HG03565 (cell line): ENCODE measurements at regions not wholly inside any gene's neighbourhood (a gene's known extent, or its start where the extent isn't known, plus 50 kb on each side); places are given as distances from the start of the nearest gene placed in this dataset.

Experiments
- ATAC-seq: cut with Tn5 transposase; IDR thresholded peaks from one replicate; pipeline ENCODE4 v1.9.1; 2021; ENCODE audit warnings: mild to moderate bottlenecking, moderate library complexity; ENCODE audit not compliant: unreplicated experiment

DNA sequence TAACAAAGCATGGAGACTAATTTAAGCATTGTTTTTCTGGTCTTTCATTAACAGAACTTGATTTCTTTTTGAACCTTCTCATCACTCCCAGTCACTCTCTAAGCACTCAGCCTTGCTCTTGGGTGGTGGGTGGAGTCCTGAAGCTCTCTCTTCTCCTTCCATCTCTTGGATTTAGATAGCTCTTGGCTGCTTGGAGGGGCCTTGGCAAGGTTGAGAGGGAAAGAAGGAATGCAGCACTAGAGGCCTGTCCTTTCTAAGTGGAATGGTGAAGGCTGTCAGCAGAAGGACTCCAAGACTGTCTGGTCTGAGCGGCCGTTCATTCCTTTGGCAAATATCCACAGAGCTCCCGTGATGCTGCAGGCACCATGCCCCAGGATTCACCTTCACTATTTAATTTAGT lies 168.6 kb upstream of the E2F8 start:
- no peak for ATAC-seq

DNA sequence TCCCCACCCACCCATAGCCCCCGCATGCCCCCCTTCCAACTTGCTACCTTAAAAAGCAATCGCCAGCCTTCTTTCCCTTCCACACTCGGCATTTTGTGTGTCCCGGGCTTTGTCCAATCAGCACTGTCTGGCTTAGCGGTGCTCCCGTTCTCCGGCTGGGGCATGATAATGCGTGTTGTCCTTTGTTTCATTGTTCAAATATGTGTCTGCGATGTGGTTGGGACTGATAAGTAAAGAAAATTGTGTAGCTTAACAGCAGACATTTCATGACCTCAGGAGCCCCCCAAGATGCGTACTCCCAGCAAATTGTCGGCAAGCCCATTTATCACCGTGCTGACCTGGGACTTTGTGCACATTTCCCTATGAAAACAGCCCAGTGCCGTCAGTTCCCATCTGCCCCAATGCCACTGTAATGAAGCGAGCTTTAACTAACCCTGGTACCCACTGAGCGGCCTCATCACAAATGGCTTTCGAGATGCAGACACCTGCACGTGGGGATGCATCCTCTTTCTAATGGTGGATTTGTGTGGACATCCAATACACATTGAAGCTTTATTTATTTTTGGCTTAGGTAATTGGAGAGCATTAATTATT lies 167.0 kb upstream of the E2F8 start:
- ATAC-seq = no peak

GRCh38 chr11:19405966-19406365 lies 165.2 kb upstream of the E2F8 start:
- no peak for ATAC-seq

DNA sequence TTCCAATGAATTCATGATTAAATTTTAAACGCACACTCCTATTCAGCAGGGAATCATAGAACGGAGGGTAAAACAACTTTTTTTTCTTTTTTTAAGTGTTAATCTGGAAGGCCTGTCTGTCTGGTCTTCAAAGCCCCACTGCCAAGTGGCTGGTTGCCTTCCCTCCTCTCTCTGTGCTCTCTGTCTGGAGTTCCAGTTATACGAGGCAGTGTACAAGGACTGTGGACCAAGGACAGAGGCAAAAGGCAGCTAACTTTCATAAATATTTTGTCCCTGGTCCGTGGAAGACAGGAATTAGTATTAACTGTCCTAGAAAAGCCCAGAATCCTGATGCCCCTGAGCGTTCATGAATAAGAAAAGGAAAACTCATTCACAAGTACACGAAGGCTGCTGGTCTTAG lies 164.0 kb upstream of the E2F8 start:
- no peak for ATAC-seq

- no peak for ATAC-seq
These were observed 162.6 kb upstream of the E2F8 start for GRCh38 chr11:19403196-19403895.

GRCh38 chr11:19400296-19400695 lies 159.6 kb upstream of the E2F8 start:
- no peak for ATAC-seq

GRCh38 chr11:19398772-19399527 lies 158.2 kb upstream of the E2F8 start:
- ATAC-seq = no peak

GRCh38 chr11:19398273-19398672 lies 157.5 kb upstream of the E2F8 start:
- no peak for ATAC-seq

DNA sequence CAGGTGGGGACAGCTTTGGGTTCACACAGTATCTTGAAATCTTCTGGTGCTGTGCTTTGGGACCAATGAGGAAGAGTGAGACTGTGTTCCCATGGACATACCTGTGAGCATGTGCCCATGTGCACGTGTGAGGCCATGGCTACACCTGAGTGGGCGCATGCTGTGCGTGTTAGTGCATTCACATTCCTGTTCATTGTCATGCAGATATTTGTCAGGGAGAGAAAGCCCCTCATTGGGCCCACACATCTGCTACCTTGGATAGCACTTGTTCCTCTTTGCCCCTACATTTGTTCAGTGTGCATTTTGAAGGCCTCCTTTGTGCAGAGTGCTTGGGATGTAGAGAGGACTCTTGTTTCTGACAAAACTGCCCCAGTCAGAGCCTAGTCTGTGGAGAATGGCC lies 154.3 kb upstream of the E2F8 start:
- no peak for ATAC-seq

GRCh38 chr11:19394525-19395016 lies 153.8 kb upstream of the E2F8 start:
- no peak for ATAC-seq

DNA sequence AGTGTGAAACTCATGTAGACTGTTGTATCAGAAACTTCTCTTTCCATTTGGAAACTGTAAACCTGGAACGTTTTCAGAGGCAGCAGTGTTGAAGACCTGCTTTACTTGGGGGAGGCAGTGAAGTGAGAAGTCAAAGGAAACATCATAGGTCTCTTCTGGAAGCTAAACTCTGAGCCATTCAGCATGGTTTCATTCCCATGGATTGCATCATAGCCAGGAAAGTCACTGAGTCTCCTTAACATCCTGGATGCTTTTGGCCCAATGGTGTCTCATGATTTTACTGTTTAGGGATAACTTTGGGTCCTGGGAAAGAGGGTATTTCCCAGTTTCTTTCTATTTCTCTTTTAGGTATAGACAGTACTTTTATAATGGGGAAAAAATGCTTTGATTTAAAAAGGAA lies 153.2 kb upstream of the E2F8 start:
- ATAC-seq = no peak

DNA sequence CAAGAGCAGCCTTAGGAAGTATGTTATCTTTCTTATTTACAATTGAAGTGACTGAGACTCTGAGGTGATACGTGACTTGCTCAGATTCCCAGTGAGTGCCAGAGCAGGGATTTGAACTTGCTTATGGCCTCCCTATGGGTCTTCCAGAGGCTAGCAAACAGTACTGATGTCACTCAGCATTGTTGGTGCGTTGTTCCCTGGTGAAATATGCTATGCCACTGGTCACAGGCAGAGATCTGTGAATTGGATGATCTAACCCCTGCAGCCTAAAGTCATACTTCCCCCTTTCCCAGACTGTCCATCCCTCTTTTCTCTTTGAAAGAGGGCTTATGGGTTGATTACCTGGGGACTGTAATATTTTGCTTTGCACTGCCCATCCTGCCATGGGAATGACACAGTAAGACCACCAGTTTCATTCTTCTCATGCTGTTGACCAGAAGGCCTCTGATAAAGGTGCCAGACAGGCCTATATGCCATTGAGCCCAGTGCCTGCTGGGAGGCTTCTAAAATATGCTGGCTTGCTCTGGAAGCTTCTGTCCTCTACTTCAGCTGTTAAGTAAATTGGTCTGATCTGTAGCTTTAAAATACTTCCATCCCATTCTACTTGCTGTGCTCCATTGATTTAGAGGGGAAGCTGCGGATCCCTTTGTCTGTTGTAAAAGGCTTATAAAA lies 152.2 kb upstream of the E2F8 start:
- ATAC-seq = no peak

- ATAC-seq = no peak
These were observed 151.6 kb upstream of the E2F8 start for GRCh38 chr11:19392321-19392720.

- ATAC-seq = no peak
These were observed 150.9 kb upstream of the E2F8 start for GRCh38 chr11:19391652-19392051.

DNA sequence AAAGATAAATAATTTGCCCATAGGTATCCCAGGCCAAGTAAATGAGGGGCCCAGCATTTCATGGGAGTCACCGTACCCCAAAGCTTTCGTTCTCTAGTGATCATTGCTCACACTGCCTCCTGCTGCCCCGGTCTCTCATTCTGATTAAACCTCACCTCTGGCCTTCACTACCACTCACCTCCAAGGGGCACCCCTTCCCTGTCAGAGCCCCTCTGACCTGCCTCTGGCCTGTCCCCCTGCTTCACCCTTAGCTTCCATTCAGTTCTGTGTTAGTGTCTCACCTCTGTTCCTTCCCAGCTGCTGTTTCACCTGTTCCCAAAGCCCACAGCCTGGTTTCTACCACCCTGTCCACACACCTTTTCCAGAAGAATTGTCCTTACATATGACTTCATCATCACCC lies 150.3 kb upstream of the E2F8 start:
- ATAC-seq = no peak

DNA sequence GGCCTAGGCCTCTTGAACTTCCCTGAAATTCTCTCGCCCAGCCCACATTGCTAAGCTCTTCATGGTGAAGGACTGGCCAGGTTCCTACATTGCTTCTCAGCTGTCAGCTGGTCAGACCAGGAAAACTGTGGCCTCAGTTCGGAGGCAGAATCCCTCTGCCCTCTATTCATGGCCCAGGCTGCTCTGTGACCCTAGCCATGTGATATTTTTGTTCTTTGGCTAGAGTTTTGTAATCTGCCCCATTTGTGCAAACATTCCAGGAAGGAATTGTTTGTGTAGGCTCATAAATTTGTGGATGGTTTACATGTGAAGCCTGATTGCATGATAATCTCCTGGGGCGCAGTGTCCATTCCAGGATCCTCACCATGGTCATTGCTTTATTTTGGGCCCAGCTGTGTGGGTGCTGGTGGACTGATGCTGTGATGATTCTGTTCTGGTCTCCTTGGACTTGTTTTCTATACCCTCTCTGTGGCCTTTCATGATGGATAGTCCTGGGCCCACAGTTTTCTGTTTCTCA lies 149.1 kb upstream of the E2F8 start:
- no peak for ATAC-seq

DNA sequence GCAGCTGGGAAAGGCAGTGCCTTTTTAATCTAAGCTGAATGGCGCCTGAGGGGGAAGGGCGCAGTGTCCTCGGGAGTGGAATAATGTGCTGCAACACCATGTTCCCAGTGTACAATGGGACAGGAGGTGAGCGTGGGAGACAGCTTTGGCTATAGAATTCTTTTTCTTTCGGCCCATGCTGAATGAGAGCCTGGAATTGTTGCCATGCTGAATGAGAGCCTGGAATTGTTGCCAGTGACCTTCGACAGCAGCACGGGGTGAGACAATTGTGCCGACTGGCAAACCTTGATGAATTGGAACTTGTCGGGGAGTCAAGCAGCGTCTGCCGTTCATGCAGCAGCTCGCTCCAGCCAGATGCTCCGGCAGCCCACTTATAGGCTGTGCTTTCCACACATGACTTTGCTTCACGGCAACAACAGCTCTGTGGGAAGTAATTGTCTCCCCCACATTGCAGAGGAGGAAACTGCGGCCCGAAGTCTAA lies 141.4 kb upstream of the E2F8 start:
- ATAC-seq = no peak

DNA sequence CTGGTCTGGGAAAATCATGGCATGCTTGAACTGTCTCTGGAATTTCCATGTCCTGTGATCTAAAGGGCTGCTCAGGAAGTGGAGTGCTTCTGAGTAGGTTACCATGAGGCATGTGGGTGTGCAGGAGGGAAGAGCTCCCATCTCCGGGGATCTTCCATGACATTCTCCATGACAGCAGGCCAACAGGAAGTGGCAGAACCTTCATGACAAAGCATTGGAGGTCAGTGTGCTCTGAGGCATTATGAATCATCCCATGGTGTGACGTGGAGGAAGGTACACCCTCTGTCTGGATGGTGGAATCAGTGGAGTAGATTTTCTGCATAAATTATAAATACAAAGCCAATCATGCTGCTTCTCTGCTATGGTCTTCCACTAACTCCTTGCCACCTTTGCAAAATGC lies 139.6 kb upstream of the E2F8 start:
- no peak for ATAC-seq

- no peak for ATAC-seq
These were observed 138.7 kb upstream of the E2F8 start for GRCh38 chr11:19379465-19379864.

DNA sequence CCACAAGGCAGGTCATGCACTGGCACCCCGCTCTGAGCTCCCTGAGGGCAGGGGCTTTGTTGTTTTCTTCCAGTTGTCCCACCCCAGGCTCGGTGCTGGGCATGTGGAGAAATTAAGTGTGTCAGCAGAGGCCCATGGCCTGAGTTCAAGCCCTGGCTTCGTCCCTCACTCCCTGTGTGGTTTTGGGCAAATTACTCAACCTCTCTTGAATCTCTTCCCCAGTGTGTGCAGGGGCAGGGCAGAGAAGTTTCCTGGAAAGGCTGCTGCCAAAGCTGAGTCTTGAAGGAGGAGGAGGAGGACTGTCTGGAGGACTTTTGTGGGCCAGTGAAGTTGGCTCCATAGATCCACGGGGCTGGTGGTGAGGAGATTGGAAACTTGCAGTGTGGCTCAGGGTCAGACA lies 138.1 kb upstream of the E2F8 start:
- ATAC-seq = no peak

GRCh38 chr11:19377881-19378280 lies 137.1 kb upstream of the E2F8 start:
- no peak for ATAC-seq
